SK-N-SH (cell line): ENCODE measurements at regions not wholly inside any gene's neighbourhood (a gene's known extent, or its start where the extent isn't known, plus 50 kb on each side); places are given as distances from the start of the nearest gene placed in this dataset.

Experiments used
- CTCF ChIA-PET: fragments of 300-600, 350-600 bp; formaldehyde crosslinking; extraction: SDS; loops from one replicate; lab custom pipeline; 2021; lab: Yijun Ruan, JAX
- POLR2A ChIA-PET: fragments of 350-600 bp; sonication (Branson Sonifier 250); formaldehyde crosslinking; extraction: SDS; loops from one replicate; lab custom pipeline; 2020; ENCODE audit warnings: antibody characterized with exemption, inconsistent platforms; lab: Yijun Ruan, JAX
- DNase-seq: peaks from one replicate; pipeline ENCODE4 v3.0.0; 2012
- H2AFZ ChIP-seq: fragments of 200-600 bp; sonication (generic); 2 replicates; pipeline ENCODE4 v1.8.1; 2016; ENCODE audit warnings: antibody characterized with exemption, mild to moderate bottlenecking, low read depth
- H3F3A ChIP-seq: fragments of 200-600 bp; sonication (generic); replicated peaks from 2 replicates; pipeline ENCODE3; 2016; ENCODE audit warnings: antibody characterized with exemption, mild to moderate bottlenecking; ENCODE audit not compliant: insufficient read depth
- H3K27ac ChIP-seq, 2 experiments: fragments of 200-500 bp in 1 of 2; fragments of 200-600 bp in 1 of 2; sonication (Bioruptor generic) in 1 of 2; sonication (generic), shearing (Covaris generic) in 1 of 2; 2 replicates each; pipeline versions ENCODE4 v1.5.1 to v1.6.1; 2014 to 2016; ENCODE audit warnings: low read depth in 2 of 2, inconsistent platforms in 1 of 2, low read length in 1 of 2, mild to moderate bottlenecking in 1 of 2, mixed read lengths in 1 of 2
- H3K27me3 ChIP-seq: fragments of 200-600 bp; sonication (generic), shearing (Covaris generic); 2 replicates; pipeline ENCODE4 v1.6.1; 2016; ENCODE audit warnings: mixed run types; ENCODE audit not compliant: insufficient read depth
- H3K36me3 ChIP-seq, 2 experiments: fragments of 200-500 bp in 1 of 2; fragments of 200-600 bp in 1 of 2; sonication (Bioruptor generic) in 1 of 2; sonication (generic) in 1 of 2; replicated peaks in 1 of 2; 2 replicates each; pipeline versions ENCODE3 to v1.5.1; 2014 to 2016; ENCODE audit warnings: low read length in 1 of 2, mild to moderate bottlenecking in 1 of 2; ENCODE audit not compliant: insufficient read depth in 2 of 2, control insufficient read depth in 1 of 2
- H3K4me1 ChIP-seq, 2 experiments: fragments of 200-500 bp in 1 of 2; fragments of 200-600 bp in 1 of 2; sonication (Bioruptor generic) in 1 of 2; sonication (generic), shearing (Covaris generic) in 1 of 2; 2 replicates each; pipeline versions ENCODE4 v1.5.1 to v1.6.1; 2014 to 2016; ENCODE audit warnings: low read depth in 1 of 2, low read length in 1 of 2, mixed run types in 1 of 2; ENCODE audit not compliant: insufficient read depth in 2 of 2, control insufficient read depth in 1 of 2
- H3K4me2 ChIP-seq: fragments of 200-600 bp; sonication (generic), shearing (Covaris generic); 2 replicates; pipeline ENCODE4 v1.6.1; 2017; ENCODE audit warnings: mixed run types
- H3K4me3 ChIP-seq, 2 experiments: fragments of 200-500 bp in 1 of 2; fragments of 200-600 bp in 1 of 2; sonication (Bioruptor generic) in 1 of 2; sonication (generic), shearing (Covaris generic) in 1 of 2; 2 replicates each; pipeline versions ENCODE4 v1.5.1 to v1.8.1; 2014 to 2016; ENCODE audit warnings: low read depth in 2 of 2, inconsistent platforms in 1 of 2, low read length in 1 of 2, mild to moderate bottlenecking in 1 of 2, mixed read lengths in 1 of 2, moderate library complexity in 1 of 2
- H3K79me2 ChIP-seq: fragments of 200-600 bp; sonication (generic); 2 replicates; pipeline ENCODE4 v1.8.1; 2017; ENCODE audit warnings: mild to moderate bottlenecking; ENCODE audit not compliant: insufficient read depth
- H3K9ac ChIP-seq: fragments of 200-600 bp; sonication (generic); 2 replicates; pipeline ENCODE4 v1.6.1; 2017; ENCODE audit warnings: mixed run types
- H3K9me2 ChIP-seq: fragments of 200-600 bp; sonication (generic); 2 replicates; pipeline ENCODE4 v1.6.1; 2017; ENCODE audit warnings: mixed run types
- H3K9me3 ChIP-seq: fragments of 200-600 bp; sonication (generic); 2 replicates; pipeline ENCODE4 v1.6.1; 2017; ENCODE audit warnings: mixed run types, mild to moderate bottlenecking, moderate library complexity
- H4K20me1 ChIP-seq: fragments of 200-600 bp; sonication (generic); 2 replicates; pipeline ENCODE4 v1.6.1; 2017; ENCODE audit warnings: mild to moderate bottlenecking, mixed run types; ENCODE audit not compliant: insufficient read depth
- ELF1 ChIP-seq: IDR thresholded peaks from 2 replicates; pipeline ENCODE4 v1.4.0; 2012
- EP300 ChIP-seq, 2 experiments: IDR thresholded peaks; 2 replicates each; pipeline versions ENCODE4 v1.4.0 to v1.6.1; 2012; ENCODE audit warnings: borderline replicate concordance in 1 of 2, low read depth in 1 of 2, low read length in 1 of 2
- FOSL2 ChIP-seq: IDR thresholded peaks from 2 replicates; pipeline ENCODE4 v1.4.0; 2012; ENCODE audit warnings: low read depth, mild to moderate bottlenecking, moderate library complexity, borderline replicate concordance
- FOXM1 ChIP-seq: IDR thresholded peaks from 2 replicates; pipeline ENCODE4 v1.4.0; 2012; ENCODE audit warnings: low read depth, mild to moderate bottlenecking
- GABPA ChIP-seq: IDR thresholded peaks from 2 replicates; pipeline ENCODE4 v1.4.0; 2012; ENCODE audit warnings: low read depth, mild to moderate bottlenecking
- GATA2 ChIP-seq: sonication (generic); formaldehyde crosslinking; IDR thresholded peaks from 2 replicates; pipeline ENCODE4 v1.5.0; 2020; ENCODE audit warnings: mild to moderate bottlenecking, missing genetic modification reagents
- MAX ChIP-seq: IDR thresholded peaks from 2 replicates; pipeline ENCODE4 v1.4.0; 2012; ENCODE audit warnings: low read depth
- MEF2A ChIP-seq: IDR thresholded peaks from 2 replicates; pipeline ENCODE4 v1.4.0; 2012; ENCODE audit warnings: low read depth, borderline replicate concordance
- RCOR1 ChIP-seq: fragments of 150-350 bp; IDR thresholded peaks from 2 replicates; pipeline ENCODE4 v1.6.1; 2017; ENCODE audit warnings: antibody characterized with exemption, low read length
- RFX5 ChIP-seq: IDR thresholded peaks from 2 replicates; pipeline ENCODE4 v1.6.1; 2012; ENCODE audit warnings: mild to moderate bottlenecking, improper control_type of control experiment, low read length
- SIN3A ChIP-seq: IDR thresholded peaks from 2 replicates; pipeline ENCODE4 v1.6.1; 2012; ENCODE audit warnings: low read depth, mild to moderate bottlenecking, low read length, moderate library complexity, borderline replicate concordance
- YY1 ChIP-seq: IDR thresholded peaks from 2 replicates; pipeline ENCODE4 v1.4.0; 2012; ENCODE audit warnings: low read depth, mild to moderate bottlenecking
- WGBS: methylation state at CpG from one replicate; pipeline ENCODE4 v1.1.6; 2017; ENCODE audit warnings: low lambda C conversion rate; 5-methylcytosine and 5-hydroxymethylcytosine counted together
- TF ChIP-seq, protein P1 (sequence below): IDR thresholded peaks from 2 replicates; pipeline ENCODE4; 2012
- TF ChIP-seq, protein P2 (sequence below): IDR thresholded peaks from 2 replicates; pipeline ENCODE4 v1.4.0; 2012; ENCODE audit warnings: low read depth, borderline replicate concordance

DNA sequence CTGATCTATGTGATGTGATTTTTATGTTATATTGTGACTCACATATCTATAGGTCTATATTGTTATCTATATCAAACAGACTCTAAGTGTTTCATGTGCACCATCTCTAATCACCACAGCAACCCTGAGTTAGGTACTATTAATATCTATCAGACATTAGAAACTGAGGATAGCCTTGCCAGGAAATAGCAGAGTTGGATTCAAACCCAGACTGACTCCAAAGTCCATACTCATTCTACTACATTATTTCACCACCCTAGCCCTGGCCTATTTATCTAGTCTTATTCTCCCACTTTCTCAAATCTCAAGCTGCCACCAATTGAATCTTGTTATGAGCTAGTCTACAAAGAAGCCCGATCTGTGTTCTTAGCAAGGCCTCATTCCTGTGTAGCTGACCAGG lies 65.4 kb upstream of the GNAO1 start:
- Histone ChIP-seq H3K36me3 (no peaks in the 10 kb centered on the region), H3K9me2 (no peaks in the 10 kb centered on the region), H3K4me3 (no peak overlapping the region), H3F3A (no peaks in the 10 kb centered on the region), H2AFZ (no peak overlapping the region), H3K4me2 (no peak overlapping the region), H3K79me2 (no peaks in the 10 kb centered on the region), H4K20me1 (no peaks in the 10 kb centered on the region), H3K27me3 (no peaks in the 10 kb centered on the region), H3K9me3 (no peaks in the 10 kb centered on the region), H3K9ac (no peak overlapping the region), H3K4me1 (peaks cover 0 to 7% of the 10 kb centered on the region in 2 experiments; a peak in 1 of 4 replicates), H3K27ac (no peak overlapping the region)
- POLR2A ChIA-PET = no interaction called here
- 33% methylated on average over 1 of the region's 1 CpG for WGBS
- no peak for DNase-seq
- TF ChIP-seq FOXM1 = no peak
- TF ChIP-seq, protein P1, sequence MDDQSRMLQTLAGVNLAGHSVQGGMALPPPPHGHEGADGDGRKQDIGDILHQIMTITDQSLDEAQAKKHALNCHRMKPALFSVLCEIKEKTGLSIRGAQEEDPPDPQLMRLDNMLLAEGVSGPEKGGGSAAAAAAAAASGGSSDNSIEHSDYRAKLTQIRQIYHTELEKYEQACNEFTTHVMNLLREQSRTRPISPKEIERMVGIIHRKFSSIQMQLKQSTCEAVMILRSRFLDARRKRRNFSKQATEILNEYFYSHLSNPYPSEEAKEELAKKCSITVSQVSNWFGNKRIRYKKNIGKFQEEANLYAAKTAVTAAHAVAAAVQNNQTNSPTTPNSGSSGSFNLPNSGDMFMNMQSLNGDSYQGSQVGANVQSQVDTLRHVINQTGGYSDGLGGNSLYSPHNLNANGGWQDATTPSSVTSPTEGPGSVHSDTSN = no peak
- no peak for TF ChIP-seq GABPA
- TF ChIP-seq EP300 (IDR thresholded peaks at IDR 0.05; ENCODE audit: borderline replicate concordance in 1 of 2, low read depth in 1 of 2, low read length in 1 of 2) = no peak
- TF ChIP-seq ELF1 = no peak
- no peak for TF ChIP-seq RFX5
- TF ChIP-seq GATA2 (CRISPR knock-in tag) = no peak
- TF ChIP-seq, protein P2, sequence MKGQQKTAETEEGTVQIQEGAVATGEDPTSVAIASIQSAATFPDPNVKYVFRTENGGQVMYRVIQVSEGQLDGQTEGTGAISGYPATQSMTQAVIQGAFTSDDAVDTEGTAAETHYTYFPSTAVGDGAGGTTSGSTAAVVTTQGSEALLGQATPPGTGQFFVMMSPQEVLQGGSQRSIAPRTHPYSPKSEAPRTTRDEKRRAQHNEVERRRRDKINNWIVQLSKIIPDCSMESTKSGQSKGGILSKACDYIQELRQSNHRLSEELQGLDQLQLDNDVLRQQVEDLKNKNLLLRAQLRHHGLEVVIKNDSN = no peak
- CTCF ChIA-PET = no interaction called here

DNA sequence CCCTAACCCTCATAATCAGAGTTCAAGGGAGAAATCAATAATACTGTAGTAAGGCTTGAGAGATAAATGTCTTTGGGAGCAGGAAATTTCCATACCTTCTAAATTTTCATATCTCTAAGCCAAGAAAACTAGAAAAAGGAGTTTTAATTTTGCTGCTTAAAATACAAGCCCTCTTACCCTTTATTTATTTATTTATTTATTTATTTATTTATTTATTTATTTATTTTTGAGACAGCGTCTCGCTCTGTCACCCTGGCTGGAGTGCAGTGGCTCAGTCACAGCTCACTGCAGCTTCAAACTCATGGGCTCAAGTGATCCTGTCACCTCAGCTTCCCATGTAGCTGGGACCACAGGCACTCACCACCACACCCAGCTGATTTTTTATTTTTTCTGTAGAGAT lies 69.0 kb upstream of the GNAO1 start:
- no peak overlapping the region for H3K4me3 ChIP-seq
- H3K27me3 ChIP-seq = no peaks in the 10 kb centered on the region
- H3K4me2 ChIP-seq = no peak overlapping the region
- H3K79me2 ChIP-seq = no peaks in the 10 kb centered on the region
- H3K9me3 ChIP-seq = no peaks in the 10 kb centered on the region
- peaks cover 0 to 19% of the 10 kb centered on the region in 2 experiments; a peak in 2 of 4 replicates for H3K4me1 ChIP-seq
- 66% methylated on average over 2 of the region's 2 CpGs for WGBS
- H4K20me1 ChIP-seq = no peaks in the 10 kb centered on the region
- H2AFZ ChIP-seq = no peak overlapping the region
- TF ChIP-seq FOSL2 = no peak
- TF ChIP-seq MAX = no peak
- TF ChIP-seq SIN3A = no peak
- no peak for TF ChIP-seq RCOR1
- TF ChIP-seq MEF2A = no peak
- TF ChIP-seq YY1 = no peak
- no peak for TF ChIP-seq FOXM1
- TF ChIP-seq, all 33 proteins: peak for 0
- Histone ChIP-seq H3K9me2 (no peaks in the 10 kb centered on the region), H3F3A (no peaks in the 10 kb centered on the region), H3K36me3 (no peaks in the 10 kb centered on the region), H3K9ac (no peak overlapping the region), H3K27ac (no peak overlapping the region)
- no peak for DNase-seq
- POLR2A ChIA-PET = no interaction called here
- CTCF ChIA-PET = no interaction called here
